Activated CD8-positive, alpha-beta memory T cell treated with anti-CD3 and anti-CD28 coated beads, Interleukin-2, amount 50 U/mL, for 48 hours (primary cell): ENCODE measurements at regions not wholly inside any gene's neighbourhood (a gene's known extent, or its start where the extent isn't known, plus 50 kb on each side); places are given as distances from the start of the nearest gene placed in this dataset.

Experiments
- DNase-seq: peaks from one replicate; pipeline ENCODE4 v3.0.0-alpha.2; 2020

GRCh38 chr14:51518280-51518679, 133.4 kb upstream of the FRMD6 start:
- DNase-seq = no peak

- DNase-seq = no peak
These were observed 133.0 kb upstream of the FRMD6 start for GRCh38 chr14:51518711-51519110.

- DNase-seq = no peak
These were observed 131.6 kb upstream of the FRMD6 start for GRCh38 chr14:51520087-51520486.

- DNase-seq = no peak
These were observed 129.9 kb upstream of the FRMD6 start for GRCh38 chr14:51521764-51522163.

GRCh38 chr14:51523243-51523642, 128.5 kb upstream of the FRMD6 start:
- no peak for DNase-seq

GRCh38 chr14:51525739-51526138, 126.0 kb upstream of the FRMD6 start:
- DNase-seq = no peak

GRCh38 chr14:51527073-51527472, 124.6 kb upstream of the FRMD6 start:
- no peak for DNase-seq

GRCh38 chr14:51529736-51530135, 122.0 kb upstream of the FRMD6 start:
- DNase-seq = no peak

- DNase-seq = no peak
These were observed 118.5 kb upstream of the FRMD6 start for GRCh38 chr14:51533160-51533559.

GRCh38 chr14:51533872-51534553, 117.7 kb upstream of the FRMD6 start:
- no peak for DNase-seq

- DNase-seq = no peak
These were observed 117.1 kb upstream of the FRMD6 start for GRCh38 chr14:51534610-51535011.

- DNase-seq = no peak
These were observed 116.2 kb upstream of the FRMD6 start for GRCh38 chr14:51535443-51536044.

- DNase-seq = no peak
These were observed 112.7 kb upstream of the FRMD6 start for GRCh38 chr14:51538973-51539372.

GRCh38 chr14:51539571-51540037, 112.1 kb upstream of the FRMD6 start:
- DNase-seq = no peak

- DNase-seq = no peak
These were observed 111.3 kb upstream of the FRMD6 start for GRCh38 chr14:51540364-51540763.

GRCh38 chr14:51544471-51544870, 107.2 kb upstream of the FRMD6 start:
- DNase-seq = no peak

- DNase-seq = no peak
These were observed 106.8 kb upstream of the FRMD6 start for GRCh38 chr14:51544901-51545300.

- DNase-seq = no peak
These were observed 106.3 kb upstream of the FRMD6 start for GRCh38 chr14:51545396-51545795.

GRCh38 chr14:51546099-51546498, 105.6 kb upstream of the FRMD6 start:
- DNase-seq = no peak

GRCh38 chr14:51546603-51547258, 105.0 kb upstream of the FRMD6 start:
- DNase-seq = no peak

GRCh38 chr14:51547260-51547659, 104.5 kb upstream of the FRMD6 start:
- no peak for DNase-seq

- DNase-seq = no peak
These were observed 104.0 kb upstream of the FRMD6 start for GRCh38 chr14:51547701-51548100.

GRCh38 chr14:51548187-51548586, 103.5 kb upstream of the FRMD6 start:
- no peak for DNase-seq

GRCh38 chr14:51550636-51551035, 101.1 kb upstream of the FRMD6 start:
- no peak for DNase-seq
